ENCODE measurements at regions not wholly inside any gene's neighbourhood (a gene's known extent, or its start where the extent isn't known, plus 50 kb on each side); places are given as distances from the start of the nearest gene placed in this dataset.

- ATAC-seq, result no peak
- TF ChIP-seq ZNF8 (CRISPR knock-in tag; IDR thresholded peaks at IDR 0.05), result no peak
- no peak for TF ChIP-seq PPARA (CRISPR knock-in tag; IDR thresholded peaks at IDR 0.05; ENCODE audit: borderline replicate concordance)
- TF ChIP-seq ZC3H10 (CRISPR knock-in tag; IDR thresholded peaks at IDR 0.05), result no peak
- no peak for TF ChIP-seq CSRNP3 (CRISPR knock-in tag; IDR thresholded peaks at IDR 0.05)
- TF ChIP-seq PATZ1 (CRISPR knock-in tag; IDR thresholded peaks at IDR 0.05; ENCODE audit: borderline replicate concordance), result no peak
- TF ChIP-seq BACH2 (CRISPR knock-in tag; IDR thresholded peaks at IDR 0.05; ENCODE audit: borderline replicate concordance), result no peak
- TF ChIP-seq ZFP30 (CRISPR knock-in tag; IDR thresholded peaks at IDR 0.05), result no peak
- no peak for TF ChIP-seq OSR1 (CRISPR knock-in tag; IDR thresholded peaks at IDR 0.05)
- TF ChIP-seq ESRRG (CRISPR knock-in tag; IDR thresholded peaks at IDR 0.05), result no peak
- TF ChIP-seq SNAI2 (CRISPR knock-in tag; IDR thresholded peaks at IDR 0.05), result no peak
- no peak for TF ChIP-seq ARNTL (CRISPR knock-in tag; IDR thresholded peaks at IDR 0.05; ENCODE audit: borderline replicate concordance, low read depth)
- TF ChIP-seq TCF4 (CRISPR knock-in tag; IDR thresholded peaks at IDR 0.05; ENCODE audit: borderline replicate concordance), result no peak
- TF ChIP-seq ZNF565 (CRISPR knock-in tag; conservative IDR thresholded peaks at IDR 0.05; ENCODE audit: low read depth), result no peak
- TF ChIP-seq CSDC2 (CRISPR knock-in tag; IDR thresholded peaks at IDR 0.05), result no peak
- TF ChIP-seq GLIS3 (CRISPR knock-in tag; IDR thresholded peaks at IDR 0.05), result no peak
- no peak for TF ChIP-seq ZNF70 (CRISPR knock-in tag; IDR thresholded peaks at IDR 0.05)
- TF ChIP-seq POU6F1 (CRISPR knock-in tag; IDR thresholded peaks at IDR 0.05; ENCODE audit: borderline replicate concordance, low read depth), result no peak
- no peak for TF ChIP-seq RARB (CRISPR knock-in tag; IDR thresholded peaks at IDR 0.05)
Observed at GRCh38 chr3:46146548-46146947, 61.6 kb downstream of the CCR1 start.

GRCh38 chr3:46146021-46146420 is 62.1 kb downstream of the CCR1 start:
- TF ChIP-seq RARB (CRISPR knock-in tag; IDR thresholded peaks at IDR 0.05), result no peak
- TF ChIP-seq ZC3H10 (CRISPR knock-in tag; IDR thresholded peaks at IDR 0.05), result no peak
- no peak for TF ChIP-seq ISL1 (CRISPR knock-in tag; IDR thresholded peaks at IDR 0.05)
- no peak for TF ChIP-seq SNAI2 (CRISPR knock-in tag; IDR thresholded peaks at IDR 0.05)
- TF ChIP-seq CSDC2 (CRISPR knock-in tag; IDR thresholded peaks at IDR 0.05), result no peak
- no peak for TF ChIP-seq BACH2 (CRISPR knock-in tag; IDR thresholded peaks at IDR 0.05; ENCODE audit: borderline replicate concordance)
- TF ChIP-seq ZNF70 (CRISPR knock-in tag; IDR thresholded peaks at IDR 0.05), result no peak
- TF ChIP-seq TOX (CRISPR knock-in tag; IDR thresholded peaks at IDR 0.05; ENCODE audit: borderline replicate concordance), result no peak
- TF ChIP-seq CREB5 (CRISPR knock-in tag; IDR thresholded peaks at IDR 0.05; ENCODE audit: low read depth), result no peak
- no peak for TF ChIP-seq TCF4 (CRISPR knock-in tag; IDR thresholded peaks at IDR 0.05; ENCODE audit: borderline replicate concordance)
- TF ChIP-seq CSRNP3 (CRISPR knock-in tag; IDR thresholded peaks at IDR 0.05), result no peak
- no peak for TF ChIP-seq ARNTL (CRISPR knock-in tag; IDR thresholded peaks at IDR 0.05; ENCODE audit: borderline replicate concordance, low read depth)
- TF ChIP-seq ZFP30 (CRISPR knock-in tag; IDR thresholded peaks at IDR 0.05), result no peak
- no peak for TF ChIP-seq ZNF8 (CRISPR knock-in tag; IDR thresholded peaks at IDR 0.05)
- TF ChIP-seq ZFP3 (CRISPR knock-in tag; IDR thresholded peaks at IDR 0.05), result no peak
- no peak for TF ChIP-seq POU6F1 (CRISPR knock-in tag; IDR thresholded peaks at IDR 0.05; ENCODE audit: borderline replicate concordance, low read depth)
- no peak for TF ChIP-seq GLIS3 (CRISPR knock-in tag; IDR thresholded peaks at IDR 0.05)
- no peak for ATAC-seq
